GM13976 (cell line): ENCODE measurements at regions not wholly inside any gene's neighbourhood (a gene's known extent, or its start where the extent isn't known, plus 50 kb on each side); places are given as distances from the start of the nearest gene placed in this dataset.

Experiments used
- DNase-seq: peaks from one replicate; pipeline ENCODE4 v3.0.0; 2012; ENCODE audit warnings: low spot score
- CTCF ChIP-seq: IDR thresholded peaks from 2 replicates; pipeline ENCODE4 v1.5.1; 2012; ENCODE audit warnings: borderline replicate concordance, mild to moderate bottlenecking; ENCODE audit not compliant: insufficient read depth; ENCODE audit errors: extremely low read depth, missing control alignments, control extremely low read depth
- in situ Hi-C: fragments of 300-500 bp; cut with MboI; formaldehyde crosslinking; loops from one replicate; pipeline ENCODE4 v1.12.0; 2022; ENCODE audit warnings: low sequenced_read_pairs, mixed read lengths, inconsistent platforms; ENCODE audit not compliant: unreplicated experiment

- in situ Hi-C loops, result no loop called here
- TF ChIP-seq CTCF, result no peak
- no peak for DNase-seq
Measured at GRCh38 chr5:74164725-74165235, 475.7 kb downstream of the ENC1 start.

- no peak for DNase-seq
- in situ Hi-C loops, result no loop called here
- TF ChIP-seq CTCF, result no peak
Measured at GRCh38 chr5:74162524-74162923, 478.0 kb downstream of the ENC1 start.

GRCh38 chr5:74161170-74161569 lies 479.4 kb downstream of the ENC1 start:
- TF ChIP-seq CTCF, result no peak
- in situ Hi-C loops, result no loop called here
- no peak for DNase-seq

- DNase-seq, result no peak
- in situ Hi-C loops, result no loop called here
- no peak for TF ChIP-seq CTCF
Measured at GRCh38 chr5:74156728-74157383, 483.7 kb downstream of the ENC1 start.

- in situ Hi-C loops, result no loop called here
- no peak for TF ChIP-seq CTCF
- no peak for DNase-seq
Measured at GRCh38 chr5:74155501-74155900, 485.0 kb downstream of the ENC1 start.

GRCh38 chr5:74154526-74154925 lies 486.0 kb downstream of the ENC1 start:
- TF ChIP-seq CTCF, result no peak
- in situ Hi-C loops, result no loop called here
- DNase-seq, result no peak
